H54 (cell line): ENCODE measurements at regions not wholly inside any gene's neighbourhood (a gene's known extent, or its start where the extent isn't known, plus 50 kb on each side); places are given as distances from the start of the nearest gene placed in this dataset.
A peak's percentile ranks its signal among the peaks of the same experiment; 100 is the strongest.

Experiments used
- DNase-seq: peaks from one replicate; pipeline ENCODE4 v3.0.0; 2011; ENCODE audit warnings: low spot score, mixed read lengths; ENCODE audit not compliant: insufficient read length
- FAIRE-seq: peaks from 3 replicates; lab custom pipeline; 2011; peaks lifted over from hg19 to GRCh38; lab: Jason Lieb, UNC
- POLR2A ChIP-seq: IDR thresholded peaks from 2 replicates; pipeline ENCODE4 v1.6.1; 2011; ENCODE audit warnings: low read depth, mild to moderate bottlenecking, low read length

- TF ChIP-seq POLR2A, result no peak
- FAIRE-seq, result no peak
These were observed 52.0 kb upstream of the RPL11 start for GRCh38 chr1:23639460-23640095.

DNA sequence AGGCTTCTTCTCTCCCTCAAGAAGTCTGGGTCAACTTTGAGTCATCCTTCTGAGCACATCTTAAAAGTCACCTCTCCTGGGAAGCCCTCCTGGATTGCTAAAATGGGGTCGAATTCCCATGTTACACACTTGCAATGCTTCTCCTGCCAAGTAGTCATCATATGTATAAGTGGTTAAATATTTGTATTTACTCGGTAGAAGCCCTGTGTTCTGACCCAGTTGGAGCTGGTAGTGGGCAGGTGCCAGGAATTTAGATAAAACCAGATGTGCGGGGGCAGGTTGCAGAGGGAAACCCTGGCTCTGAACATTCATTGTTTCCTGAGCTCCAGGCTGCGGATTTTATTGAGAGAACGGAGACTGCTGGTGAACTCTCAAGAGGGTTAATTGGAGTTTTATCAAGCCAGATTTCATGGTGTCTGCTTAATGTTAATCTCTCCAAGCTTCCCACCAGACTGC is 52.8 kb upstream of the RPL11 start:
- TF ChIP-seq POLR2A, result no peak
- DNase-seq (no peak), FAIRE-seq (no peak)

More at GRCh38 chr1:23639460-23640095, 52.0 kb upstream of the RPL11 start:
- DNase-seq, result no peak

- TF ChIP-seq POLR2A, result no peak
- FAIRE-seq, result no peak
- no peak for DNase-seq
These were observed 53.4 kb upstream of the RPL11 start for GRCh38 chr1:23638188-23638619.

DNA sequence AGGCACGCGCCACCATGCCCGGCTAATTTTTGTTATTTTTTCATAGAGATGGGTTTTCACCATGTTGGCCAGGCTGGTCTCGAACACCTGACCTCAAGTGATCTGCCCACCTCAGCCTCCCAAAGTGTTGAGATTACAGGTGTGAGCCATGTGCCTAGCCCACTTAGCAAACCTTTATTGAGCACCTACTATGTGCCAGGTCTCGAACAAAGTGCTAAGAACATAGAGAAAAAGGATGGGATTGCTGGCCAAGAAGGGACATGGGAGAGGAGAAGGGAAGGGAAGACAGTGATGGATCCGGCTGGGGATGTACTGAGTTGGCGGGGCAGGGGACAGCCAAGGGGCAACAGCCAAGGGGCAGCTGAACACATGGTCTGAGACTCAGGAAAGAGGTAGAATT is 55.6 kb upstream of the RPL11 start:
- no peak for TF ChIP-seq POLR2A
- DNase-seq (no peak), FAIRE-seq (no peak)

GRCh38 chr1:23634840-23635651 is 56.6 kb upstream of the RPL11 start:
- TF ChIP-seq POLR2A, result no peak
- peak; percentile 74 for DNase-seq
- peak; percentile 20 for FAIRE-seq

- no peak for TF ChIP-seq POLR2A
- DNase-seq (no peak), FAIRE-seq (no peak)
These were observed 57.1 kb upstream of the RPL11 start for GRCh38 chr1:23634518-23634839.

- FAIRE-seq, result no peak
- no peak for TF ChIP-seq POLR2A
- DNase-seq, result no peak
These were observed 59.0 kb upstream of the RPL11 start for GRCh38 chr1:23632479-23633160.

- FAIRE-seq, result no peak
- no peak for TF ChIP-seq POLR2A
- no peak for DNase-seq
These were observed 61.8 kb upstream of the RPL11 start for GRCh38 chr1:23629708-23630290.

- no peak for DNase-seq
- no peak for FAIRE-seq
- TF ChIP-seq POLR2A, result no peak
These were observed 62.6 kb upstream of the RPL11 start for GRCh38 chr1:23628951-23629387.

DNA sequence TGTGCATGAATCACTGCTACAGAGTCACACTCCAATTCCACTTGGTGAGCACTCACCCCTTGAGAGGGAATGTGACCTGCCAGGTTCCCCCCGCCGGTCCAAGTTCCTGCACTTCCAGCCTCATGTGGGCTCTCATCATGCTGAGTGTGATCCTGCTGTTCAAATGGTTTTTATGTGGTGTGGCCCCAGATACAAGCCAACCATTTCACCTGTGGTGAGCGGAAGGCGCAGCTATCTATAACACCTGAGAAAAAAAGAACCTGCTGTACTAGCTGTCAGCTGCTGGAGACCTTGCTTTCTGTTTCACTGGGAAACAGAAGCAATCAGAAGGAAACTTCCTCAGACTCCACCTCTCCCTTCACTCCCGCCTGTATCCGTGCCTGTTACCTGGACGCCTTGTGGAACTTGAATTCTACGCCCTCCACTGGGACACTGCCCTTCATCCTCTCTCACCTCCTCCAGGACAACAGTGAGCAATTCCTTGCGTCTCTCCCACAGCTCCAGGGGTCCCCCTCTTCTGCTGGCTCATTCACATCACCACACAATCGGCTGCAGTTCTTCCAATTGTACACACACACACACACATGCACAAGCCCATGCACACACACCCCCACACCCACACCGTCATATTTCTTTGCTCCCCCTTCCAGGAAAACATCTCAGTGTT is 64.4 kb upstream of the RPL11 start:
- DNase-seq (no peak), FAIRE-seq (no peak)
- no peak for TF ChIP-seq POLR2A

- no peak for TF ChIP-seq POLR2A
- DNase-seq, result no peak
- no peak for FAIRE-seq
These were observed 65.6 kb upstream of the RPL11 start for GRCh38 chr1:23625929-23626535.

GRCh38 chr1:23625459-23625858 is 66.1 kb upstream of the RPL11 start:
- no peak for TF ChIP-seq POLR2A
- FAIRE-seq (no peak), DNase-seq (no peak)

DNA sequence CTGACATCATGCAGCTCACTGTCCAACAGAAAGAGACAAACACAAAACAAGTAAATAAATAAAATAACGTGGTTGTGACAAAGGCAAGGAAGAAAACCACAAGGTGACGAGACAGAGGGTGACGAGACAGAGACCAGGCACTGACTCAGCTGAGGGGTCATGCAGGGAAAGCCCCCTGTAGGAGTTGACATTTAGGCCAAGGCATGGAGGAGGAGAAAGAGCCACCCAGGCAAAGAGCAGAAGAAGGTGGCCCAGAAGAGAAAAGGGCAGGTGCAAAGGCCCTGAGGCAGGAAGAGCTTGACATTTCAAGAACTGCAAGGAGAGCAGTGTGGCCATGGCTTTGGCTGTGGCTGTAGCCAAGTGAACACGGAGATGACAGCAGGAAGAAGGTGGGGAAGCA is 65.1 kb upstream of the ID3 start:
- DNase-seq (no peak), FAIRE-seq (no peak)
- no peak for TF ChIP-seq POLR2A
